SKM-1 treated with dmso at 0.1 percent for 144 hours (cell line): ENCODE measurements at regions not wholly inside any gene's neighbourhood (a gene's known extent, or its start where the extent isn't known, plus 50 kb on each side); places are given as distances from the start of the nearest gene placed in this dataset.
"Not testable (repeated sequence)": the region's sequence is repeated elsewhere in the genome, so short reads cannot be mapped to it uniquely, and the experiment has no call there.

Source experiments
- DNase-seq: peaks from one replicate; lab custom pipeline; 2025; ENCODE audit not compliant: unreplicated experiment; lab: John Stamatoyannopoulos, UW

DNA sequence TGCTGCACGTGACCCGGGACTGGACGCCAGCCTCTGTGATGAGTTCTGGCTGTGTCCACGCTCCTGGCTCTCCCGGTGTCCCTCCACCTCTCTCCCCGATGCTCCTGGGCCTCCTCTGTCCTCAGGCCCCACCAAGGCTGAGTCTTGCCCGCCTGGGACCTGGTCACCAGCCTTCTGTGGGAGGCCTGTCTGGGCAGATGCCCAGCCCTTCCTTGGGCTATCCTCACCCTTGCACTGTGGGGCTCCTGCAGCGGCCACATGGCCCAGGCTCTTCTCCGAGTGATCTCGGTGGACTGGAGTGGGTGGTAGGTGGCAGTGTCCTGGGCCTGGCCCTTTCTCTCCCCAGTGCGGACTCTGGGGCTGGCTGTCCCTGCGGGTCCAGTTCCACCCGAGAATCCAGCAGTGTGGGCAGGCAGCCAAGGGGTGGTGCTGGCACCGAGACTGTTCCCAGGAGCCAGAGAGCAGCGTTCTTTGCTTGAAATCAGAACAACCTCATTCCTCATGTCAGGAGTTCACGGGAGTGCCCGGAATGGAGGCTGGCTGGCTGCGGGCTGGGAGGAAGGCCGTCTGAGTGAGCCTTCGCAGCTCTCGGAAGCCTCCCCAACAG is 94.6 kb downstream of the TMEM121 start:
- DNase-seq = not testable (repeated sequence)

DNA sequence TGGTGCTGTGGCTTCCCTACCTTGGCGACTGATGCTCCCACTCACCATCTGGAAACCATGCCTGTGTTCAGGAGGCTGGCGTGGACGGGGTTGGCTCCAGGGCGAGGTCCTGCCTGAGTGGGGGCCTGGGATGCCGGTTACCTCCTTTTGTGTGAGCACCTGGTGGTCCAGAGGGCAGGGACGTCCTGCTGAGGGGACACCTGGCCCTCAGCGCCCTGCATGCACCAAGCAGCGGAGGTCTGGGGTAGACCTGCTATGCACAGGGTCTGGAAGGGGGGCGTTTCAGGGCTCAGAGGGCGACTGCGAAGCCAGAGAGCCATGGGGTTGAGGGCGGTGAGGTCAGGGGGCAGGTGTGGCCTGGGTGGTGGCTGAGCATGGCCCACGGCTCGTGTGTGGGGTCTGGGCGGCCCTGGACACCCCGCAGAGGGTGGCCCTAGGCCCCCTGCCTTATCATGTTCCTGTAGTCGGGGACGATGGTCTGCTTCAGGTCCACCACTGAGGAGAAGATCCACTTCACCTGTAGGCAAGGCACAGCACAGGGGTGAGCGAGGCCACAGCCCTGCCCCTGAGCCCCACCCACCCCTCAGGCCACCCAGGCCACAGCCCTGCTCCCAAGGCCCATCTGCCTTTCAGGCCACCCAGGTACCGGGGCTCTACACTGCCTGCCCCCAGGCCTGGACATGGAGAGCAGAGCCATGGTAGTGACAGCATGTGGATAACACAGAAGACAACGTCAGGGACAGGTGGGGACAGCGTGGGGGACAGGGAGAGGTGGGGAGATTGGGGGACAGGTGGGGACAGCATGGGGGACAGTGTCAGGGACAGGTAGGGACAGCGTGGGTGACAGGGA is 95.3 kb downstream of the TMEM121 start:
- not testable (repeated sequence) for DNase-seq

DNA sequence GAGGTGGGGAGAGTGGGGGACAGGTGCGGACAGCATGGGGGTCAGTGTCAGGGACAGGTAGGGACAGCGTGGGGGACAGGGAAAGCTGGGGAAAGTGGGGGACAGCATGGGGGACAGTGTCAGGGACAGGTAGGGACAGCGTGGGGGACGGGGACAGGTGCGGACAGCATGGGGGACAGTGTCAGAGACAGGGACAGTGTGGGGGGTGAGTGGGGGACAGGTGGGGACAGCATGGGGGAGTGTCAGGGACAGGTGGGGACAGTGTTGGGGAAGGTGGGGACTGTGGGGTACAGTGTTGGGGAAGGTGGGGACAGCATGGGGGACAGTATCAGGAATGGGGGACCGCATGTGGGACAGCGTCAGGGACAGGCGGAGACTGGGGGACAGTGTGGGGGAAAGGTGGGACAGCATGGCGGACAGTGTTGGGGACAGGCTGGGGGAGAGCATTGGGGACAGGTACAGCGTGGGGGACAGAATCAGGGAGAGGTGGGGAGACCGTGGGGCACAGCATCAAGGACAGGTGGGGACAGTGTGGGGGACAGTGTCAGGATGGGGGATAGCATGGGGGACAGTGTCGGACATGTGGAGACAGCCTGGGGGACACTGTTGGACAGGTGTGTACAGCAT is 96.1 kb downstream of the TMEM121 start:
- DNase-seq = no peak

DNA sequence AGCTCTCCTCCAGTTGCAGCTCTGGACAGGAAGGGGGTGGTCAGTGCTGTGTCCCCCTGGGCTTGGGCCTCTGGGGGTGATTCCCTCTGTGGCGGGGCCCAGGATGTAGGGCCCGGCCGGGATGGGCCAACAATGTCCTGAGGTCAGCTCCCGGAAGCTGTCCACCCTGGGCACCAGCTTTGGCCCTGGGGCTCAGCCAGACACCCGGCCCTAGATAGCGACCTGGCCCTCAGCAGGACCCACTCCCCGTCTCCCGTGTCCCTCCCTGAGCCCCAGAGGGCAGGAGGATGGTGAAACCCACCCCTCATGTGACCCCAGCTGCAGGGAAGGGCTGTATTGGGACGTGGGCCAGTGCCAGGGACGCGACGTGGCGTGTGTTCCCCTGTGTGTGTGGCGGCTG is 96.8 kb downstream of the TMEM121 start:
- not testable (repeated sequence) for DNase-seq

DNA sequence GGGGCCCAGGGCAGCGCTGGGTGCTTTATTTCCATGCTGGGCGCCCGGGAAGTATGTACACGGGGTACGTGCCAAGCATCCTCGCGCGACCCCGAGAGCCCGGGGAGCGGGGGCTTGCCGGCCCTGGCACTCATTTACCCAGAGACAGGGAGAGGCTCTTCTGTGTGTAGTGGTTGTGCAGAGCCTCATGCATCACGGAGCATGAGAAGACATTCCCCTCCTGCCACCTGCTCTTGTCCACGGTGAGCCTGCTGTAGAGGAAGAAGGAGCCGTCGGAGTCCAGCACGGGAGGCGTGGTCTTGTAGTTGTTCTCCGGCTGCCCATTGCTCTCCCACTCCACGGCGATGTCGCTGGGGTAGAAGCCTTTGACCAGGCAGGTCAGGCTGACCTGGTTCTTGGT is 98.0 kb downstream of the TMEM121 start:
- not testable (repeated sequence) for DNase-seq

DNA sequence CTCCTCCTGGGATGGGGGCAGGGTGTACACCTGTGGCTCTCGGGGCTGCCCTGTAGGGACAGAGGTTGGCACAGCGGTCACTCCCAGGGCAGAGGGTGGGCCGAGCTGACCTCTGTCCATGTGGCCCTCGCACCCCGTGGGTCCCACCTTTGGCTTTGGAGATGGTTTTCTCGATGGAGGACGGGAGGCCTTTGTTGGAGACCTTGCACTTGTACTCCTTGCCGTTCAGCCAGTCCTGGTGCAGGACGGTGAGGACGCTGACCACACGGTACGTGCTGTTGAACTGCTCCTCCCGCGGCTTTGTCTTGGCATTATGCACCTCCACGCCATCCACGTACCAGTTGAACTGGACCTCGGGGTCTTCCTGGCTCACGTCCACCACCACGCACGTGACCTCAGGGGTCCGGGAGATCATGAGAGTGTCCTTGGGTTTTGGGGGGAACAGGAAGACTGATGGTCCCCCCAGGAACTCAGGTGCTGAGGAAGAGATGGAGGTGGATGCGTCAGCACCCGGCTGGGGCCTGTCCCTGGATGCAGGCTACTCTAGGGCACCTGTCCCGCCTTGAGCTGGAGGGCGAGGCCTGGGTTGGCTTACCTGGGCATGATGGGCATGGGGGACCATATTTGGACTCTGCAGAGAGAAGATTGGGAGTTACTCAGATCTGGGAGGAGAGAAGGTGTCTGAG is 98.5 kb downstream of the TMEM121 start:
- DNase-seq = not testable (repeated sequence)

DNA sequence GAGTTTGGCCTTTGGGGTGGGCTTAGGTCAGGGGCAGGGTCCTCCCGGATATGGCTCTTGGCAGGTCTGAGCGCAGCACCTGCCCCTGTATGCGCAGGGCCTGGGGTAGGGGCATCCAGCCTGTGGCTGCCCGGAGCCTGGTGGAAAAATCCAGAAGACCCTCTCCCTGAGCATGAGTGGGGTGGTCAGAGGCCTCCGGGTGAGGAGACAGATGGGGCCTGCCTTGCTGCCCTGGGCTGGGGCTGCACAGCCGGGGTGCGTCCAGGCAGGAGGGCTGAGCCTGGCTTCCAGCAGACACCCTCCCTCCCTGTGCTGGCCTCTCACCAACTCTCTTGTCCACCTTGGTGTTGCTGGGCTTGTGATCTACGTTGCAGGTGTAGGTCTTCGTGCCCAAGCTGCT is 99.1 kb downstream of the TMEM121 start:
- not testable (repeated sequence) for DNase-seq

DNA sequence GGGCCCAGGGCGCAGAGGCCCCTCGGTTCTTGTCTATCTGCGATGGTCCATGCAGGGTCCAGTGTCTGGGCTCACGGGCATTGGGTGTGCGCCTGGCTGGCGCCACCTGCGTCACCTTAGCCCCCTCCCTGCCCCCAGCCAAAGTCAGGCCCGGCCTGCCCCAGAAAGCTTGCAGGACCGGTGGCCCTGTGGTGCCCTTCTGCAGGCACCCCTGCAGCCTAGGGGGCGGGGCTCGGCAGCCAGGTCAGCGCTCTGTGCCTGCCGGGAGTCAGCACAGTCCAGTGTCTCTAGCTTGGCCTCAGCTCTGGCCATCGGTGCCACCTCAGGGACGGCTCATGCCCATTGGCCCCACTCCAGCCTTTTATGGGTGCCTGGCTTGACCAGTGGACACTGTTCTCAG is 99.7 kb downstream of the TMEM121 start:
- DNase-seq = not testable (repeated sequence)

DNA sequence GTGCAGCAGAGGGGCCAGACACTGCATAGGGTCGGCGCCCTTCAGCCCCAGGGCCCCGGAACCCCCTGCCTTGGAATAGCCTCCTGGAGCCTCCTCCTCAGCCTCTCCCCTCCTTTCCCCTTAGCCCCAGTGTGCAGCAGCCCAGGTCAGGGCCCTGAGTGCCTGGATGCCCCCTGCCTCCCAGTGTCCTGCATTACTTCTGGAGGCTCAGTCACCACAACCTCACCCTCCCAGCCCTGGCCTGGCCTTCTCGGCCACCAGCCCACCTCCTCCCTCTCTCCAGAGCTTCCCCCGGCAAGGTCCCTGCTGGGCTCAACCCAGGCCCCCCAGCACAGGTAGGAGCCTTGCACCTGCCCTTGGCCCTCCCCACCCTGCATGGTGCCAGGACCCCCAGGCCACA is 100.3 kb downstream of the TMEM121 start:
- not testable (repeated sequence) for DNase-seq

DNA sequence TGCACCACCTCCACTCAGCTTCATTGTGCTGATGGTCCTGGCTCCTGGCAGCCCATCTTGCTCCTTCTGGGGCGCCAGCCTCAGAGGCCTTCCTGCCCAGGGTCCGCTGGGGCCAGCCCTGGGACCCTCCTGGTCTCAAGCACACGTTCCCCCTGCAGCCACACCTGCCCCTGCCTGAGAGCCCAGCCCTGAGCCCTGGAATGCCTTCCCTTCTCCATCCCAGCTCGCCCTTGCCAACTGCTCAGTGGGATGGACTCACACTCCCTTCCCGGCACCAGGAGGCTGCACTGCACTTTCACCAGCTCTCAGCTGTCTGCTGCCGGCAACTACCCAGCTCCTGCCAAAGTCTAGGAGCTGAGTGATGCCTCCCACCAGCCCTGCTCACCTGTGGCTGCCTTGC is 100.9 kb downstream of the TMEM121 start:
- DNase-seq = not testable (repeated sequence)

DNA sequence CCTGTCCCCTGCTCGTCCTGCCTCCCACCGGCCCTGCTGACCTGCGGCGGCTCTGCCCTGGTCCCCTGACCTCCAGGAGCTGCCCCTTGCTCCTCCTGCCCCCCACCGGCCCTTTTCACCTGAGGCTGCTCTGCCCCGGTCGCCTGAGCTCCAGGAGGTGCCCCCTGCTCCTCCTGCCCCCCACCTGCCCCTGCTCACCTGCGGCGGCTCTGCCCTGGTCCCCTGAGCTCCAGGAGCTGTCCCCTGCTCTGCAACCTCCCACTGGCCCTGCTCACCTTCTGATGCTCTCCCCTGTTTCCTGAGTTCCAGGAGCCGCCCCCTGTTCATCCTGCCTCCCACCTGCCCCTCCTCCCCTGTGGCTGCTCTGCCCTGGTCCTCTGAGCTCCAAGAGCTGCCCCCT is 101.3 kb downstream of the TMEM121 start:
- no peak for DNase-seq

DNA sequence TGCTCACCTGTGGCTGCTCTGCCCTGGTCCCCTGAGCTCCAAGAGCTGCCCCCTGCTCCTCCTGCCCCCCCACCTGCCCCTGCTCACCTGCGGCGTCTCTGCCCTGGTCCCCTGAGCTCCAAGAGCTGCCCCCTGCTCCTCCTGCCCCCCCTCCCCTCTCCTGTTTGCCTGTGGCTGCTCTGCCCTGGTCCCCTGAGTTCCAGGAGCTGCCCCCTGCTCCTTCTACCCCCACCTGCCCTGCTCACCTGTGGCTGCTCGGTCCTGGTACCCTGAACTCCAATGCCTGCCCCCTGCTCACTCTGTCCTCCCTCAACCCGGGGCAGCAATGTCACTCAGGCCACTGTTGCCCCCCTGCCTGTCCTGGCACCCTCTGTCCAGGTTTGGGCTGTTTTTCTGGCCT is 101.7 kb downstream of the TMEM121 start:
- DNase-seq = not testable (repeated sequence)

DNA sequence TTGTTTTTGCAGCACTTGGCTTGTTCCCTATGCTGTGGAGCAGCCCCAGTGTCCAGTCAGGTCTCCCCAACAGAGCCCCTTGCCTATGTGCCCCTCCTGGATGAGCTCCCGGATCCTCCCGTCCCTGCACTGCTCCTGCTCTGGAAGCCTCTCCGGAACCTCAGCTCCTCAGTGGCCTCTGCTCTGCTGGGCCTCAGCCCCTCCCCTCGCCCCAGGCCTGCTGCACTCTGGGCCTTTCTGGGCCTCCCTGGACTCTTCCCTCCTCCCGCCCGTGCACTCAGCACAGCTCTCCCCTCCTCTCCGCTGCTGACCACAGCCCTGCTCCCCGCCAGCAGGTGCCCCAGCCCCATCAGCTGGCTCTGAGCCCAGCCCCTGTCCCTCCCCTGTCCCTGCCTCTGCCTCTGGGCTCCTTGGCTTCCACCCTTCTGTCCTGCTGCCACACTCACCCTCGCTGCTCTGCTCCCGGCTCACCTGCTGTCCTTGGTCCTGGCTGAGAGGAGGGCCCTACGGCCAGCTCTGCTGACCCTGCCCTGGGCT is 102.2 kb downstream of the TMEM121 start:
- DNase-seq = not testable (repeated sequence)

DNA sequence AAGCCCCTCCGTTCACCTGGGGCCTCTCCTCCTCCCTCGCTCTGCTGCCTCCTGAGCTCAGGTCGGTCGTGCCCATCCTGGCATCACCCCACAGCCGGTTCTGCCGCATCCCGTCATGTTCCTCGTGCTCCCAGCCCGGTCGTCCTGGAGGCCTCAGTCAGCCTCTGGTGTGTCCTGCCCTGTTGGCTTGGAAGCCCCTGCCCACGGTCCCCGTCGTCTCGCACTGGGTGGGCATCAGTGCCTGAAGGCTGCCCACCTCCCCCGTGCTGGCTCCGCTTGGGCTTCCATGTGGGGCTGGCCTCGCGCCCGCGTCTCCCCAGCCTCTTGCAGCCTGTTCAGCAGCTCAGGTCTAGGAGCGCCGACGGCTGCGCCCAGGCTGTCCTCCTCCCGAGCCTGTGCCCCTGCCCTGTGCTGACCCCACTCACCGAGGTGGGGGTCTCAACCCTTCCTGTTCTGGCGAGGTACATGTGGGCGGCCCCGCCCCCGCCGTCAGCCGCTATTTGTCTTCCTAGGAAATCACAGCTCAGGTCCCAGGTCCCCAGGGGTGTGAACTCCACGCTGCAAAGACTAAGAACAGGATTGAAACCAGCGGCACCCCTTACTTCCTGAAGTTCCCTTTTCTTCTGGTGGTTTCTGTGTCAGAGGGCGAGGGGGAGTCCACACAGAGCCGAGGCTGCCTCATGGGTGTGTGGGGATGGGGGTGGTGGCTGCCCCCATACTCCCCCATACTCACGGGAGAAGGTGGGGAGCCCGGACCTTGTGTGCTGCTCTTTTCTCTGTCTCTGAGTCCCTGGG is 102.9 kb downstream of the TMEM121 start:
- DNase-seq = not testable (repeated sequence)

DNA sequence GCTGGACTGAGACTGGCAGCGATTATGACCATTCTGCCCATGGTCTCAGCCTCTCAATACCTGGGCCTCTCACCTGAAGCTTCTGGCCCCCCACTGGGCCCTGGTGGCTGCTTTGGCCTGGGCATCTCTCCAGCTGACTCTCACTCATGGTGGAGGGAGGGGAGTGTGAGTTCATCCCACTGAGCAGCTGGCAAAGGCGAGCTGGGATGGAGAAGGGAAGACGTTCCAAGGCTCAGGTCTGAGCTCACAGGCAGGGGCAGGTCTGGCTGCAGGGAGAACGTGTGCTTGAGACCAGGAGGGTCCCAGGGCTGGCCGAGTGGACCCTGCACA is 103.5 kb downstream of the TMEM121 start:
- no peak for DNase-seq

DNA sequence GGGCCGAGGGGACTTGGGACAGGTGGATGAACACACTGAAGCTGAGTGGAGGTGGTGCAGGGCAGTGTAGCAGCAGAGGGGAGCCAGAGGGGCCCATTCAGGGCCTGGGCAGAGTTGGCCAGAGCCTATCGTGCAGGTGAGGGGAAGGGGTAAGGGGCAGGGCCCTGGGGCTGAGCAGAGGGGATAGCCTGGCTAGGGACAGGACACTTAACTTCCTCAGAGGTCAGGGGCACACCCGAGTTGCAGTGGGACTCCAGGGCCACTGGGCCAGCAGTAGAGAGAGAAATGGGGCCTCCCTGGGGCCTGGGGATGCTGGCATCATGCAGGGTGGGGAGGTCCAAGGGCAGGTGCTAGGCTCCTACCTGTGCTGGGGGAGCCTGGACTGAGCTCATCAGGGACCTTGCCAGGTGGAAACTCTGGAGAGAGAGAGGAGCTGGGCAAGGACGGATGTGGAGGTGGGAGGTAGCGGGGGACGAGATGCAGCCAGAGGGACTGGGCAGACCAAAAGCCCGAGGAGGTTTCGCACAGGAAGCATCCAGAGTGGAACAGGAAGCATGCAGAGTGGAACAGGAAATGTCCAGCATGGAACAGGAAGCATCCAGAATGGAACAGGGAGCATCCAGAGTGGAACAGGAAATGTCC is 104.0 kb downstream of the TMEM121 start:
- not testable (repeated sequence) for DNase-seq

DNA sequence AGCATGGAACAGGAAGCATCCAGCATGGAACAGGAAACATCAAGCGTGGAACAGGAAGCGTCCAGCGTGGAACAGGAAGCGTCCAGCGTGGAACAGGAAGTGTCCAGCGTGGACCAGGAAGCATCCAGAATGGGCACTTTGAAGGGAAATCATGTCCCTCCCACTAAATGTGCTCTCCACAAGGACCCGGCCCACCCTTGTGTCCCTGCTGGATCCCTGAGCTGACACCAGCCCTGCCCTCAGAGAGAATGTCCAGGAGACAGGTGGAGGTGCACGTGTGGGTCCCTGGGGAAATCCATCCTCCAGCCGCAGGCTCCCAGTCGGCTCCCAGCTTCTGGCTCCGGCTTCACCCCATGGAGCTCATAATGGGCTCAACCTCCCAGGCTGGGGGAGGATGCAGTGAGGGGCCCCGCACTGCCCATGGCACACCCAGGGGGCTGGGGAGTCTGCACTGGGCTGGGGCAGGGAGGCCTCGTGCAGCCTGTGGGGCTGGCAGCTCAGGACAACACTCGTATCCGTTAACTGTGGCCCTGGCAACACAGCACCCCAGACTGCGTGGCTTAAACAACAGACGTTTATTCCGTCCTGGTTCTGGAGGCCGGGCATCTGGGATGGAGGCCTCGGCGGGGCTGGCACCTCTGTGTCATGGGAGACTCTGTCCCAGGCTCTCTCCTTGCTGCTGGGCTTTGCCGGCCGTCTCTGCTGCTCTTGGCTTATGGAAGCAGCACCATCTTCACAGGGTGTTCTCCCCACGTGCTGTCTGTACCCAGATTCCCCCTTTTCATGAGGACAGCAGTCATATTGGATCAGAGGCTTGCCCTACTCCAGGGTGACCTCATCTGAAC is 104.8 kb downstream of the TMEM121 start:
- DNase-seq = not testable (repeated sequence)

DNA sequence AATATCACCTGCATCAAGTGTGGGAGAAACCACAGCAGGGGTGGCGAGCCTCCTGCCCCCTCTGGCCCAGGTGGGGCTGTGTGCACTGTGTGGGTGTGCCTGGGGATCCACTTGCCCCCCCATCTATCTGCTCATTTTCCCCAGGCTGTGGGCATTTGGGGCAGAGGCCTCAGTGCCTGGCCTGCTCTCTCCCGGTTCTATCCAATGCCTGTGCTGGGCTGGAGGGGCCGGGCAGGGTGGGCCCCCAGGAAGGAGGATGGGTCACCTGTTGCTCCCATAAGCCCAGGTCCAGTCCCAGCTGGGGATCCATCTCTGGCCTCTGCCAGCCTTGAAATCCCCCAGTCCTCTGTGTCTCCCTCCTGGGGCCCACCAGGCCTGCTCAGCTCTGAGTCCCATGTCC is 105.6 kb downstream of the TMEM121 start:
- DNase-seq = no peak

DNA sequence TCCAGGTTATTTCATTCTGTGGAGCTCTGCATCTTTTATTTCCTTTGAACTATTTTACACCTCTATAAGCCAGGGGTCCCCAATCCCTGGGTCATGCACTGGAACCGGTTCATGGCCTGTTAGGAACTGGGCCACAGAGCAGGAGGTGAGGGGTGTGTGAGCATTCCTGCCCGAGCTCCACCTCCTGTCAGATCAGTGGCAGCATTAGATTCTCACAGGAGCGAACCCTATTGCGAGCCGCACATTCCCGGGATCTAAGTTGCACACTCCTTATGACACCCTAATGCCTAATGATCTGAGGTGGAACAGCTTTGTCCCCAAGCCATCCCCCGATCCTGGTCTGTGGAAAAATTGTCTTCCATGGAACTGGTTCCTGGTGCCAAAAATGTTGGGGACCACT is 107.2 kb downstream of the TMEM121 start:
- DNase-seq = not testable (repeated sequence)
